ENCODE measurements at regions not wholly inside any gene's neighbourhood (a gene's known extent, or its start where the extent isn't known, plus 50 kb on each side); places are given as distances from the start of the nearest gene placed in this dataset.

DNA sequence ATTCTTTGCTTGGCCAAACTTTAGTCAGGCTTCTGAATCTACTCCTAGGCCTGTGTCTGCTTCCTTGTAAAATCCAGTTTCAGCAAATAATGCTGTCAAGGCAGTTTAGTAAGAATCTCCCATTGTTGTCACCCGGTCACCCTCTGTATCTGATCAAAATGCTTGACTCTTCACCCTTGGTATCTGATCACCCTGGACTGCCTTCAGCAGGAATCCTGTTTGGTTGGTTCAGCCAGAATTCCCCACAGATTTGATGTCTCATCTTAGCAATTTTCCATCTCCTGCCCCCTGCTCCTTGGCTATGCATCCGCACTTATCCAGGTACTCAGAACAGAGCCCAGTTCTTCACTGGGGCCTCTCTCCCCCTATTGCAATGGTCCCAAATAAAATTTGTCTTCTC, 172.4 kb upstream of the UBL3 start:
- H3K27me3 ChIP-seq: no peaks in the 10 kb centered on the region
- TF ChIP-seq, protein P1, sequence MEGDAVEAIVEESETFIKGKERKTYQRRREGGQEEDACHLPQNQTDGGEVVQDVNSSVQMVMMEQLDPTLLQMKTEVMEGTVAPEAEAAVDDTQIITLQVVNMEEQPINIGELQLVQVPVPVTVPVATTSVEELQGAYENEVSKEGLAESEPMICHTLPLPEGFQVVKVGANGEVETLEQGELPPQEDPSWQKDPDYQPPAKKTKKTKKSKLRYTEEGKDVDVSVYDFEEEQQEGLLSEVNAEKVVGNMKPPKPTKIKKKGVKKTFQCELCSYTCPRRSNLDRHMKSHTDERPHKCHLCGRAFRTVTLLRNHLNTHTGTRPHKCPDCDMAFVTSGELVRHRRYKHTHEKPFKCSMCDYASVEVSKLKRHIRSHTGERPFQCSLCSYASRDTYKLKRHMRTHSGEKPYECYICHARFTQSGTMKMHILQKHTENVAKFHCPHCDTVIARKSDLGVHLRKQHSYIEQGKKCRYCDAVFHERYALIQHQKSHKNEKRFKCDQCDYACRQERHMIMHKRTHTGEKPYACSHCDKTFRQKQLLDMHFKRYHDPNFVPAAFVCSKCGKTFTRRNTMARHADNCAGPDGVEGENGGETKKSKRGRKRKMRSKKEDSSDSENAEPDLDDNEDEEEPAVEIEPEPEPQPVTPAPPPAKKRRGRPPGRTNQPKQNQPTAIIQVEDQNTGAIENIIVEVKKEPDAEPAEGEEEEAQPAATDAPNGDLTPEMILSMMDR (IDR thresholded peaks at IDR 0.05): no peak
- TF ChIP-seq POLR2A (IDR thresholded peaks at IDR 0.05): no peak
- no peaks in the 10 kb centered on the region for H3K9me3 ChIP-seq
- no peaks in the 10 kb centered on the region for H3K36me3 ChIP-seq
- 89 to 90% methylated on average over 2 of the region's 2 CpGs for WGBS, 2 donors (ENCODE audit: low coverage in 1 of 2)
- ATAC-seq: no peak
- no peak overlapping the region for H3K4me3 ChIP-seq
- H3K4me1 ChIP-seq: no peaks in the 10 kb centered on the region
- no peak overlapping the region for H3K27ac ChIP-seq

- whole genome bisulfite sequencing, 2 donors (ENCODE audit: low coverage in 1 of 2): 83 to 89% methylated on average over 8 to 10 of the region's 10 CpGs
- Histone ChIP-seq H3K4me3 (no peak overlapping the region), H3K27me3 (no peaks in the 10 kb centered on the region), H3K36me3 (no peaks in the 10 kb centered on the region), H3K4me1 (no peaks in the 10 kb centered on the region), H3K9me3 (no peaks in the 10 kb centered on the region), H3K27ac (no peak overlapping the region)
- TF ChIP-seq, protein P1 (IDR thresholded peaks at IDR 0.05): no peak
- TF ChIP-seq POLR2A (IDR thresholded peaks at IDR 0.05) (no peak), POLR2AphosphoS5 (IDR thresholded peaks at IDR 0.05) (no peak), EP300 (IDR thresholded peaks at IDR 0.05) (no peak)
- no peak for ATAC-seq
These were observed 171.8 kb upstream of the UBL3 start for GRCh38 chr13:30022256-30022655.

GRCh38 chr13:30021611-30022010, 171.2 kb upstream of the UBL3 start:
- H3K4me3 ChIP-seq: no peak overlapping the region
- TF ChIP-seq, protein P1 (IDR thresholded peaks at IDR 0.05): no peak
- TF ChIP-seq EP300 (IDR thresholded peaks at IDR 0.05): no peak
- no peak for TF ChIP-seq POLR2A (IDR thresholded peaks at IDR 0.05)
- TF ChIP-seq POLR2AphosphoS5 (IDR thresholded peaks at IDR 0.05): no peak
- no peaks in the 10 kb centered on the region for H3K4me1 ChIP-seq
- ATAC-seq: no peak
- no peaks in the 10 kb centered on the region for H3K36me3 ChIP-seq
- WGBS, 2 donors (ENCODE audit: low coverage in 1 of 2): 62 to 70% methylated on average over 2 of the region's 2 CpGs
- no peaks in the 10 kb centered on the region for H3K9me3 ChIP-seq
- no peak overlapping the region for H3K27ac ChIP-seq
- H3K27me3 ChIP-seq: no peaks in the 10 kb centered on the region

DNA sequence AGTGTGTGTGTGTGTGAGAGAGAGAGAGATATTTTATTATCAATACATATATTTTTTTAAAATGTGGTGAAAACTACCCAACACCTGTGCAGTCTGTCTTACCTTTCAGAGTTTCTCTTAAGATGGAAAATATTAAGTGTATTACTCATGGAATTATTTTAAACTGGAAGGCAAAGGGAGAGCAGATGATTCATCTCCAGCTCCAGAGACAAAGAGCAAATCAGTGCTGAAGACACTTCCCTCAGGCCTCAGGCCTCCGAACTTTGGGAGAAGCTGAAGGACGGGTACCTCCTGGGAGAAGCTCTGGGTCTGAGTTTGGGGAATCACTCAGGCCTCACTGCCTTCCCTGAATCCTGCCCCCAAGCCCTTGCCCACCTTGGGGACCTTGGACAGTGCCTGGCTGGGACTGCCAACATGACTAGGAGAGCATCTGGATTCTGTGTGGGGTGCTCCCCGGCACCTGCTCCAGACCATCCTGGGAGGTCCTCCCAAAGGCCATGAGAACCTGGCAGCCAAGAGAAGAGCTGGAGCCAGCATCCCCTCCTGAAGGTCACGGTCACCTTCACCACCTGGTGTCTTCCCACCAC, 170.4 kb upstream of the UBL3 start:
- no peak overlapping the region for H3K27ac ChIP-seq
- H3K4me1 ChIP-seq: no peaks in the 10 kb centered on the region
- H3K36me3 ChIP-seq: no peaks in the 10 kb centered on the region
- H3K27me3 ChIP-seq: no peaks in the 10 kb centered on the region
- ATAC-seq: no peak
- no peaks in the 10 kb centered on the region for H3K9me3 ChIP-seq
- H3K4me3 ChIP-seq: no peak overlapping the region
- 80% methylated on average over 1 of the region's 4 CpGs; no CpG with 5 or more reads in 1 of the 2 donors for WGBS, 2 donors (ENCODE audit: low coverage in 1 of 2)
- TF ChIP-seq POLR2AphosphoS5 (IDR thresholded peaks at IDR 0.05): no peak
- TF ChIP-seq, protein P1 (IDR thresholded peaks at IDR 0.05): no peak
- no peak for TF ChIP-seq EP300 (IDR thresholded peaks at IDR 0.05)
- TF ChIP-seq POLR2A (IDR thresholded peaks at IDR 0.05): no peak
